HG03469 (cell line): ENCODE measurements at regions not wholly inside any gene's neighbourhood (a gene's known extent, or its start where the extent isn't known, plus 50 kb on each side); places are given as distances from the start of the nearest gene placed in this dataset.
"Not testable (repeated sequence)": the region's sequence is repeated elsewhere in the genome, so short reads cannot be mapped to it uniquely, and the experiment has no call there.

ENCODE experiments used
- ATAC-seq: cut with Tn5 transposase; IDR thresholded peaks from one replicate; pipeline ENCODE4 v1.9.1; 2021; ENCODE audit warnings: mild to moderate bottlenecking, moderate library complexity, moderate number of reproducible peaks; ENCODE audit not compliant: unreplicated experiment

DNA sequence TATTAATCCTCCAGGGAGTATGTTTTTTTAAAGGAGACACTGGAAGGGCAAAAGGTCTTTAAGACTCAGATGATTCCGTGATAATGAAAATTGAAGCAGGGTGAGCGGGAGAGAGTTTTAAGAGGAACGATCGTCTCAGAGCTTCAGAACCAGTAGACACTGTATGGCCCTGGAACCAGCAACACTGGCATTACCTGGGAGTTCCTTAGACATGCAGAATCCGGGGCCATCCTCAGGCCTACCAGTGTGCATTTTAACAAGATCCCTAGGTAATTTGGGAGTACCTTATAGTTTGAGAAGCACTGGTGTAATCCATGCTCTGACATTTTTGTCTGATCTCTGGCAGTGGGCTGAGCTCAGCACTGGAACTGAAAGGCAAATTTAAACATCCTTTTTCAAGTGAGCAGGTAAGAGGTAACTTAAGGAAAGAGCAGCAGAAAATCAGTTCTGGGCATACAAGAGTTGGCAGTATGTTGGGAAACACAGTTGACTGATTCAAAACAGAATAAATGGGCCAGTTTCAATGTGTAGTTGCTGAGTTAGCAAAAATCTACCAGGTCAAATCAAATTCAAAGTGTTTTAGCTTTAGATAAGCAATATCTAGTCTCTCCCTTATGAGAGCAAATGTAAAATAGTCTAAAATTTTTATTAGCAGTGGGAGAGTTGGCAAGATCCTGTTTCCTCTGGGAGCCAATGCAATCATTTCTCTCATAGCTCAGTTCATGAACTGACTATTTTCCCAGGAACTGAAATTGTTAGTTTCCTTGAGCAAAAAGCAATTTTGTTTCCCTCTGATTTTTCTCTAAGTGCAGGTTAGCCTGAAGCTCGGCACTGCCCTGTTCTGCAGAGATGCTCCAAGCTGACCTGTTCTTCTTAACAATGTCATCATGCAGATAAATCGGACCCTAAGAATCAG is 97.2 kb upstream of the ELMO1 start:
- ATAC-seq: no peak

DNA sequence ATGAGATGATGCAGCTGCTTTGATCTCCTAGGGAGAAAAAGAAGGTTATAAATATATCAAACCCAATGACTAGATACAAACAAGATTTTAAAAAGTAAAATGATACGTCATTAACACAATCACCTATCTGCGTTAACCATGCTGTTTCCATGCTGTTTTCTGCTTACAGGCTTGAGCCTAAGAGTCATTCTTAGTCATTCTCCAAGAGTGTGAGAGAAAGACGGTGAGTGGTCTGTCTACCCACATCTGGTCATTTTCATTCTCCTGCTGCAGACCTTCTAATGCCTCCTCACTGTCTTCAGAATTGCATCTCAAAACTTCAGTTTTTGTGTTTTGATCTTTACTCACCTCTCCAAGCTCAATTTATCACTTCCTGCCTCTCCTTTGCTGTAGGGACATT is 98.0 kb upstream of the ELMO1 start:
- ATAC-seq: no peak

DNA sequence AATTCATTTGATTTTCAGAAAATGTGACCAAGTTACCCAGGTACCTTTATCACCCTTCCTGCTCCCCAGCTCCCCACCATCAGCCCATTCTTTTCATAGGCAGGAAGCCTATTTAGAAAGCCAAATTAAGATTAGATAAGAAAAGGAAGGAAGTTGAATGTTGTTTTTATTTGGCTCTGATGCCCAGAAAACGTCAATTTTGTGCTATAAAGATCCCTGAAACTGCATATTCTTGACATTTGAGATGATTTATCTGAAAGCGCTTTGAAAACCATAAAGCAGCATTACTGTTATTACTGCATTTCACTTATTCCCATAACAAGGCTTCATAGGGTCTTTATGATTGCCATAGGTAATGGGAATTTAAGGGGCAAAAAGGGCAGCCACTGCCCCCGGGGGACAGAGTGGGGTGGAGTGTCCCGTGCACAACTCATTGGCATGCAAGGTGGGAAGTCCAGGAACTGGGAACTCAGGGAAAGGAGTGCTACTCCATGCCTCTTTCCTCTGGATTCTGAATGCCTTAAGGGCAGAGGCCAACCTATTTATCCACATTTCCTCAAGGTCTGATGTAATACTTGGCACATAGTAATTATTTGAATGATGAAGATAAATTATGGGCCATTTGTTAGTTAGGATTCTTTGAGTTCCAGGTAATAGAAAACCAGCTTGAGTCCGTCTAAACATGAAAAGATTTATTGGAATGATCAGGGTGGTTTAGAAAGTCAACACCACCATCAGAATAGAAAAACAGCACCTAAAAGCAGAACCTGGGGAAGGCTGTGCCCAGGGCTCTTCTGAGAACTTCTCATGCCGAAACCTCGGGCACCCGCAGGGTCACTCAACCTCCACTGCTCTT is 100.6 kb upstream of the ELMO1 start:
- no peak for ATAC-seq

DNA sequence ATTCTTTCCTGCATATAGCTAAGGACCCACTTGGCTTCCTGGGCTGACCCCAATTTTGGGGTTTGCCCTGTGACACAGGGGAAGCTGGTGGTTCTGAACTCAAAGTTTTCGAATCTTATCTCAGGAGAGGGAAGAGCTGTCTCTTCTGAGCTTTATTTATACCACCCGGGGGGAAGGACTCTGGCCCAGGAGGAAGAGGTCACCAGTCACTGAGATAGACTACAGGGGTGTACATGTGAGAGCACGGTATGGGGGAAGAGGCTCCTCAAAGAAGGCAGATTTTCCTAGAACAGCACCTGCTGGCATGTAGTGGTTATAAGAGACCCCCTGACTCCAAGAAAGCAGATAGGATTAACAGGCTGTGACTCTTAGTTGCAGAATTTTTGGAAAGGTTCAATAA is 101.8 kb upstream of the ELMO1 start:
- no peak for ATAC-seq

DNA sequence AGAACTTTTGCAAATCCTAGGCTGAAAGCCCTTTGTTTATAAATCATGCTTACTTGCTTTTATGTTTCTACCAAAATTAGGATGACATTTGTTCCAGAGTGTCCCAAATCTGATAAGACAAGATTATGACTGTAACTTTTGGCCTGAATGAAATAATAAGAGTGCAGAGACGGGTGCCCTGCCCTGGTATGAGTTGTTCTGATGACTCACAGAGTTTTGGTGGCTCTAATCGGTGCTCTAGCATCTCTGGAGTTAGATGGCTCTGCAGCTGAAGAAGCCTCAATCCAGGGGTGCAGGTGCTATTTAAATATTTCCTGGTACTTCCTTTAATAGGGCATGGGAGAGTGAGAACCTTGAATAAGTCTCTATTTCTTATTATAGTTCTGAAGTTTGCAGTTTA is 102.2 kb upstream of the ELMO1 start:
- no peak for ATAC-seq

DNA sequence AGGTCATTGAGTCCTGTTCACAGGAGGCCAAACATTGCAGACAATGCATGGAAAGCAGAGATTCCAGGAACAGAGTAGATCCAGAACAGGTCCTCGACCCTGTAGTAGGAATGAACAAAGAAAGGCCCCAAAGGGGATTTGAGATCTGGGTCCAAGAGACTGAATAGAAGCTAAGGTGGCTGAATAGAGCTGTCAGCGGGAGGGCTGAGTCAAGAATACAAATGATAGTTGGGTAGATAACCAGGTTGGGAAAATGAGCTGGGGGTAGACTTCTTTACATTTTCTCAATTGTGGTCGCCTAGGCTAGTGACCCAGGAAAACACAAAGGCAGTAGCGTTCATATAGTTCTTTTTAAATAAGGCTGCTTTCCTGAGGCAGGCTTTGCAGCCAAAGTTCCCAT is 103.4 kb upstream of the ELMO1 start:
- ATAC-seq: no peak

DNA sequence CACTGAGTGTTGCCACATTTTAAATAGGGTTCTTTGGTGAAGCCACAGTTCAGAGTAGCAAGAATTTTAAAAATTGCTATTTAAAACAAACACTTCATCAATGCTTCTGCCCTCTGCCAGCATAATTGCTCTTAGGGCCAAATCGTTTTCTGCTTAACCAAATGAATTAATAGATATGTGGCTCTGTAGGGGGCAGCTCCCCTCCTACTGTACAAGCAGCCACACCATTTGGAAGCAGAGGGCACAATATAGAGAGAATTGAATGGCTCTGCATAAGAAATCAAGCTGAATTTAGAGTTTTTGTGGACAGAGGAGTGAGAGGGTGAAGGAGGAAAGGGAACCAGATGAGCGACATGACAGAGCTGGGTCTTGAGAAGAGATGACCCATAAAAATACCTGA is 103.8 kb upstream of the ELMO1 start:
- ATAC-seq: not testable (repeated sequence)

DNA sequence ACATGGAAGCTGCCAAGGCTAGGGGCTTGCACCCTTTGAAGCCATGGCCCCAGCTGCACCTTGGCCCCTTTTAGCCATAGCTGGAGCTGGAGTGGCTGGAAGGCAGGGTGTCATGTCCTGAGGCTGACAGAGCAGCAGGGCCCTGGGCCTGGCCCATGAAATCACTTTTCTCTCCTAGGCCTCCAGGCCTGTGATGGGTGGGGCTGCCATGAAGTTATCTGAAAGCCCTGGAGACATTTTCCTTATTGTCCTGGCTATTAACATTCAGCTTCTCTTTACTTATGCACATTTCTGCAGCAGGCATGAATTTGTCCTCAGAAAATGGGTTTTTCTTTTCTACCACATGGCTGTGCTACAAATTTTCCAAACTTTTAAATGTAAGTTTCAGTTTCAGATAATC is 106.9 kb upstream of the ELMO1 start:
- ATAC-seq: no peak

DNA sequence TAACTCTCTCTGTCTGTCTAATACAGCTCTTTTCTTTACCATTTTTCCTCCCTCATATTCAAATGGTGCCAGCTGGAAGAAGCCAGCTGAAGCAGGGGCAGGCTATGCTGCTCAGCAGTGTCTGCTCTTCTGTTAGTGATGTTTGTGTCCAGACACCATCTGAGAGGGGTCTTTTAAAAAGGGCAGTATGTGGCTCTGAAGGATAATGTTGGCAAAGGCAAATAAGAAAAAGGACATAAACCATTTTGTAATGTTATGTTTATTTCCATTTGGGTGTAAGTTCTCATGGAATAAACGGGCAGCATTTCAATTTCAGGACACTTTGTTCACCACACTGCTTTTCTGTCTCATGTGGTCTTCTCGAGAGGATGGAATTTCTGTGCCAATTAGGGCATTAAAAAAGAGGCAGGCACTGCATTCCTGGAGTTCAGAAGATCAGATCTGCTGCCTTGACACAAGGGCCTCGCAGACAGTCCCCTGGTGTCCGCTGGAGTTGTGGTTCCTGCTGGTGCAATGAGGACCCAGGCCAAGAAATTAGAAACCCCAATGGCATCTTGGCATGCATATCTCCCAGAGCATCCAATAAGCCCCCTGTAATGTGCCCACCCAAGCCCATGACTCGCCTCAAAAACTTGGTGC is 109.0 kb upstream of the ELMO1 start:
- ATAC-seq: no peak

DNA sequence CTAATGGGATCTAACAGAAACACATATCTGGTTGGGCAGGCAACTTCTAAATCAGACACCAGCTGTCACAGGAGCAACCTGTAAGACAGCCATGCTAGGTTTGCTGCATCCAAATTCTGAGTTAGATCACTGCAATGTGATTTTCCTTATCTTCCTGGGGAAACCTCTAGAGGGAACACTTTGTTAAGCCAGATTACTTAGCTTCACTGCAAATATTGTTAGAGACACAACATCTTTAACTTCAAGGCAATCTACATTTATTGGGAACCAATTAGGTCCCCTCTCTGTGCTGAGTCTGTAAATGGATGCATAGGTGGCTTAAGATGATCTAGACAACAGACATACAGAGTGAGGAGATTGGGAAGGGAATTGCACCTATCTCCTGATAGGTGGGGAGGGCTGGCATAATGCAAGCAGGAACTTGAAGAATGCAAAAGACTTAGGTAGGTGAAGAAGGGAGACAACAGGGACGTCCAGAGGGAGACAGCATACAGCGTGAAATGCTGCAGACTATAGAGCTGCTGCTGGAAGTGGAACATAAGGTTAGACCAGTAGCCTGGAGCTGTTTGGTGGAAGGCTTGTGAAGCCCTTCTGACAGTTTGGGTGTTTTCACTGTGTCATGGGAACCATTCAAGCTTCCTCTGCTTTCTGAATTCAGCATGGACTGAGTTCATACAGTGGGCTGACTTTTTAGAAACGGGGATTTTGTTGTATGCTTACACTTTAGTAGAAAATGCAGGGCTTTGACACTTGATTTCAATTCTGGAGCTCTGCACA is 109.8 kb upstream of the ELMO1 start:
- no peak for ATAC-seq

DNA sequence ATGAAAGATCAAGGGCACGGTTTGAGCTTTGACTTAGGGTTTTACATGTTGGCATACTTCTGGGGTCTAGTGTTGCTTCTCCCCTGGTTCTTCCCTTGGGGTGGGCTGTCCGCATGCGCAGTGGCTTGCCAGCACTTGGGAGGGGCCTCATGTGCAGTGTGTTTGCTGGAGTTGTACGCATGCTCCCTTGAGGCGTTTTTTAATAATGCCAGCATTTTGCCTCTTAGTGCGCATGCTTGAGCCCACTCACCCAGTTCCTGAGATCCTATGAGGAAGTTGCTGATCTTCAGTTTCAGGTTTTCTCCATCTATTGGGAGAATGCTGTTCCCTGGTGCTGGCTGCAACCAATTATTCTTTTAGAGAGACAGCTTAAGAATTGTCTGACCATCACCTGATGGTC is 113.4 kb upstream of the GPR141 start:
- ATAC-seq: no peak

DNA sequence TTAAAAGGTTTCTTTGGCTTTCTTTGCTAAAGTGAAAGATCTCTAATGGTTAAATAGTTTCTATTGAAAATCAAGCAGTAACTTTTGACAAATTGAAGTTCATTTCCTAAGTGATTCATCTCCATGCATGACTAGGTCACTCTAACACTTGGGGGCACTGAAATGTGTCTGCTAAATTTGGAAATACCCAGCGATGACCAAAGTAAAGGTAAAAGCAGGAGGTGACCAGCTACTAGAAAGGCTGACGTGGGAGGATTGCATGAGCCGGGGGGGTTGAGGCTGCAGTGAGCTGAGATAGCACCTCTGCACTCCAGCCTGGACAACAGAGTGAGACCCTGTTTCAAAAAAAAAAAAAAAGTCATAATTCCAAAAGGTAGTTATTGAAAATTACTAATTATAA is 111.8 kb upstream of the GPR141 start:
- no peak for ATAC-seq

DNA sequence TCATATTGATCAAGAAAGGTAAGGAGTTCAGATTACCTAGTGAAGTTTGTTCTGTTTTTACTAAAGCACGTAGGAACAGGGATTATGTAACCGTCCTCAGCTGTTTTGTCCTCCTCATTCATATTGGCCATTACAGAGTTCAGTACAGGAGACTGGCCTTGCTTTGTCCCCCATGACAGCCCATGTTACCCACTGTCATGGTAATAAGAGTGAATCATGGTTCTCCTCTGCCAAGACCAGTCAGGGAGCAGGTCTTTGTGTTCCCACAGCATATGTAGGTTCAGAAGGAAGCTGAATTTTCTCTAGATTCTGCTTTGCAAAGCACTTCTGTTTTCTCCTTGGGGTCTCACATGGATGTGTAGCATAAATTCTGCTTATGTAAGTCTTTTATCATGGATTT is 106.2 kb upstream of the GPR141 start:
- ATAC-seq: no peak

DNA sequence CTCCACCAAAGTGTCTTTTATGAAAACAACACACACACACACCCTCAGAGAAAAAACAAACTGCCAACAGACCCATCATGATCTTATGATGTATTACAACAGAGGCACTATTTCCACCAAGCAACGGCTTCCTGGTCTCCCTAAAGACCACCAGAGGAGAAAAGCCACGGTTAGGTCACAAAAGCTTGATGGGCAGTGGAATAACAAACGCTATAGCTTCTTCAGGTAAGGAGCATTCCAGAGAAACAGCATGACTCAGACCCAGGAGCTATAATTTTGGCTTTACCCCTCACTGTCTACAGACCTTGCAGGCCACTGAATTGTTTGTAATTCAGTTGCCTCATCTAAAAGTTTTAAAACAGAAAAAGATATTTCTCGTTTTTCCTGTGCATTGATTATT is 105.7 kb upstream of the GPR141 start:
- no peak for ATAC-seq

DNA sequence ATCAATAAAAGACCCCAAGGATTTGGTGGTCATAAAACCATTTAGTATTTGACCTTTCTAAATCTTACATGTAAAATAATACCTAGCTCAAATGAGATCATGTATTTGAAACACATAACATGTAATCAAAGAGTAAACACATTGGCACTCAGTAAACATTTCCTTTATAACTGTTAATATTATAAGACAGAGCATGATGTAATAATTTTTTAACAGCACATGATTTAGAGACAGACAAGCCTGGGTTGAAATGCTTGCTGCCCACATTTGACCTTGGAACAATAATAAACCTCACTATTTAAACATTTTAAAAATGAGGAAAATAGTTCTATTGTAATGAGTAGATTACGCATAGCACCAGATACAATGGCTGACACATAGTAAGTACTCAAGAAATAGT is 105.2 kb upstream of the GPR141 start:
- no peak for ATAC-seq

DNA sequence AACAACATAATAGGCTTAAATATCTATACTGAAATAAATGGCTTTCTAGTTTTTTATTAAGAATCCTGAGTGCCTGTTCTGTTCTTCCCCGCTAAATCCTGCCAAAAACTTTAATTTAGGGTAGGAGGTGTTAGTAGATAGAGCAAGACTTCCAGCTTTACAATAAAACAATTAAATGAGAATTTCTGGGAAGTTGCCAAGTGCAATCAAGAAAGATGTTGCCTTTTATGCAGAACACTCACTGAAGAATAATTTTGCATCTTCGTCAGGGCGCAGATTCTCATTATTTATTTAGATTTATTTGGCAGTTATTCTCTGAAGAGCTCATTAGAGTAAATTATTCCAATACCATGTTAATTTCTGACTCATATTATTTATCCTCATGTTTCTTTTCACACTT is 103.2 kb upstream of the GPR141 start:
- no peak for ATAC-seq

DNA sequence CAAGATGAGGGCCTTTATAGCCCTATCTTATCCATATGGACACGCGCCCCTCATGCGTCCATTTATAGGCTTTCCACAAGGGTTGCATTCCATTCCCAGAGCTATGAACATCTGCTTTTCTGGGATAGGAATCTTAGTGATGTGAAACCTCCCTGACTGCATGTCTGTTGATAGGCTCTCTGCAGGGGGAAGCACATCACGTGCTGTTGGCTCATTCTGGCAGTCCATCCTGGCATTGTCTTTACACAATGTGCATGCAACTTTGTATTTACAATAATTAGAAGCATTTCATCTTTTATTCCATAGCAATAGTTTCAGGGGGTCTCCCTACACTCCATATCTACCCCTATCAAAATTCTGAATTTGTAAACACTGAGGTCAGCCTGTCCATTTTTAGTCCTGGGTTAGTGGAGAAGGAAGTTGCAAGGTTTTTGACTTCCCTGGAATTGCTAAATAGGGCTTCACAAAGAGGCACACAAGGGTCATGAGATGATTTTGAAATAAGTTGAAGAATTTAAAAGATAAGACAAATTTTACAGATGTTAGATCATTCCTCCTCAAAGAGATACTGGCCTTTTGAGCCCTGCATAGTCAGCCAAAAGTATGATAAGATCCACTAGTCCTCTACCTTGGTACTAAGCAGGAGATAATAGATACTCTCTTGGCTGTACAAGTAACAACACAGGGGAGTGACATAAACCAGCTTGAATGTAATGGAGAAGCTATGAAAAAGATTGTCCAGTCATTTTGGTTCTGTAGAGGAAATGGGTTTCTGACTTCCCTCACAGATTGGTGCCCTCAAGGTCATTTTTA is 98.7 kb upstream of the GPR141 start:
- not testable (repeated sequence) for ATAC-seq

DNA sequence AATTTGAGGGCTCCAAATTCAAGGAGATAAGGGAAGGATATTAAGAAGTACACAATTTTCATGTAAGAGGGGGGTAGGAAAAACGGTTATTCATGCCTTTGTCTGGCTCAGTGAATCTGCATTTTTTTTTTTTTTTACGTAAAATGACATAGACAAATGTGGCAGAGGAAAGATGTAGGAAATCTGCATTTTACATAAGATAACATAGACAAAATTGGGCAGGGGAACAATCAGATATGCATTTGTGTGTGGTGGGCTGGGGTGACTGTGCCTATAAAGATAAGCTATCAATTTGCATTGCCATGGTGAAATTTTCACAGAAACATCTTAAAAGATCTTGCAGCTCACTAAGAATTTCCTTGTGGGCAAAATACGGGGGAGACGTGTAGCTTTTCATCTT is 92.7 kb upstream of the GPR141 start:
- no peak for ATAC-seq

DNA sequence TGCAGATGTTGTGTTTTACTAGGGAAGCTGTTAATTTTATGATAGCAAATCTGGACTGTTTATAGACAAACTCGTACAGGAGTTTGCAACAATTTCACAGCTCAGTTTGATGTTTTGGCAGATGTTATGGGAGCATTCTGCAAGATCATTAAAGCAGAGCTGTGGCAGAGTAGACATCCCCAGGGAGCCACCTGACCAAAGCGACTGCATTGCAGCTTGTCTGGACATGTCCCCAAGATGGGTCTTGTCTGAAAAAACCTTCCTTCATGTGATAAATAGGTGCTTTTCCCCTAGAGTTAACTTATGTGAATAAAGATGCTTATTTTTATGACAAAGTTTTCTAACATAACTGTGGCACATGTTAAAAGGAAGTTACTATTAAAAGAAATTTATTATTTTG is 91.2 kb upstream of the GPR141 start:
- ATAC-seq: no peak

DNA sequence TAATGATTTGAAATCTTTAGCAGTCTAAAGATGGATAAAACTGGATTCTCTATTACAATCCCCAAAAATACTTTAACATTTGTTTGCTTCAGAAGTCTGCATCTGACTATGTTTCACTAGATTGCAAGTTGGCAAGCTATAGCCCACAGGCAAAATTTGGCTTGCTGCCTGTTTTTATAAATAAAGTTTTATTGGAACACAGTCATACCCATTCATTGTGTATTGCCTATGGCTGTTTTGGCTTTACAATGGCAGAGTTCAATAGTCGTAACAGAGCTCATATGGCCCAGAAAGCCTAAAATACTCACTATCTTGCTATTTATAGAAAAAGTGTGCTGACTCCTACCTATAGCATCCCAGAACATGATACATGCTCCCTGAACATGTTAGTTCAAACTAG is 89.0 kb upstream of the GPR141 start:
- ATAC-seq: no peak
